ENCODE measurements at regions not wholly inside any gene's neighbourhood (a gene's known extent, or its start where the extent isn't known, plus 50 kb on each side); places are given as distances from the start of the nearest gene placed in this dataset.

- ChIA-PET CTCF (interaction anchor here (0.6 to 1.8 kb wide), 4 partner anchors 170 to 305 kb away, joined by 3 to 4 read pairs (median 3); partner anchors contain the start of gene TNFAIP3), POLR2A (ENCODE audit: low non-redundant PET) (no interaction called here)
- H3K27ac ChIP-seq = no peak overlapping the region
- no peak for DNase-seq (ENCODE audit: low spot score)
- TF ChIP-seq, protein P1, sequence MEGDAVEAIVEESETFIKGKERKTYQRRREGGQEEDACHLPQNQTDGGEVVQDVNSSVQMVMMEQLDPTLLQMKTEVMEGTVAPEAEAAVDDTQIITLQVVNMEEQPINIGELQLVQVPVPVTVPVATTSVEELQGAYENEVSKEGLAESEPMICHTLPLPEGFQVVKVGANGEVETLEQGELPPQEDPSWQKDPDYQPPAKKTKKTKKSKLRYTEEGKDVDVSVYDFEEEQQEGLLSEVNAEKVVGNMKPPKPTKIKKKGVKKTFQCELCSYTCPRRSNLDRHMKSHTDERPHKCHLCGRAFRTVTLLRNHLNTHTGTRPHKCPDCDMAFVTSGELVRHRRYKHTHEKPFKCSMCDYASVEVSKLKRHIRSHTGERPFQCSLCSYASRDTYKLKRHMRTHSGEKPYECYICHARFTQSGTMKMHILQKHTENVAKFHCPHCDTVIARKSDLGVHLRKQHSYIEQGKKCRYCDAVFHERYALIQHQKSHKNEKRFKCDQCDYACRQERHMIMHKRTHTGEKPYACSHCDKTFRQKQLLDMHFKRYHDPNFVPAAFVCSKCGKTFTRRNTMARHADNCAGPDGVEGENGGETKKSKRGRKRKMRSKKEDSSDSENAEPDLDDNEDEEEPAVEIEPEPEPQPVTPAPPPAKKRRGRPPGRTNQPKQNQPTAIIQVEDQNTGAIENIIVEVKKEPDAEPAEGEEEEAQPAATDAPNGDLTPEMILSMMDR (conservative IDR thresholded peaks at IDR 0.05; ENCODE audit: low read depth) = no peak
Observed at GRCh38 chr6:137697267-137697938, 169.7 kb upstream of the TNFAIP3 start.

GRCh38 chr6:137698636-137699030, 168.4 kb upstream of the TNFAIP3 start:
- no peak for DNase-seq (ENCODE audit: low spot score)
- ChIA-PET POLR2A (ENCODE audit: low non-redundant PET) (no interaction called here), CTCF (interaction anchor here (1.4 to 1.8 kb wide), 2 partner anchors 169 to 246 kb away, joined by 3 read pairs; partner anchors contain the start of gene TNFAIP3)
- TF ChIP-seq, protein P1 (conservative IDR thresholded peaks at IDR 0.05; ENCODE audit: low read depth) = no peak
- no peak overlapping the region for H3K27ac ChIP-seq

GRCh38 chr6:137699031-137699683, 167.9 kb upstream of the TNFAIP3 start:
- CTCF ChIA-PET = interaction anchor here (0.6 to 1.8 kb wide), 2 partner anchors 125 to 246 kb away, joined by 3 to 4 read pairs; no protein-coding TSS in a partner anchor
- POLR2A ChIA-PET (ENCODE audit: low non-redundant PET) = no interaction called here
- H3K27ac ChIP-seq = no peak overlapping the region
- no peak for DNase-seq (ENCODE audit: low spot score)
- TF ChIP-seq, protein P1 (conservative IDR thresholded peaks at IDR 0.05; ENCODE audit: low read depth) = no peak

- H3K27ac ChIP-seq = no peak overlapping the region
- ChIA-PET CTCF (interaction anchor here (0.6 kb wide), 1 partner anchor 124 kb away, joined by 4 read pairs; no protein-coding TSS in a partner anchor), POLR2A (ENCODE audit: low non-redundant PET) (no interaction called here)
- DNase-seq (ENCODE audit: low spot score) = no peak
- TF ChIP-seq, protein P1 (conservative IDR thresholded peaks at IDR 0.05; ENCODE audit: low read depth) = no peak
Observed at GRCh38 chr6:137700161-137700560, 166.9 kb upstream of the TNFAIP3 start.

DNA sequence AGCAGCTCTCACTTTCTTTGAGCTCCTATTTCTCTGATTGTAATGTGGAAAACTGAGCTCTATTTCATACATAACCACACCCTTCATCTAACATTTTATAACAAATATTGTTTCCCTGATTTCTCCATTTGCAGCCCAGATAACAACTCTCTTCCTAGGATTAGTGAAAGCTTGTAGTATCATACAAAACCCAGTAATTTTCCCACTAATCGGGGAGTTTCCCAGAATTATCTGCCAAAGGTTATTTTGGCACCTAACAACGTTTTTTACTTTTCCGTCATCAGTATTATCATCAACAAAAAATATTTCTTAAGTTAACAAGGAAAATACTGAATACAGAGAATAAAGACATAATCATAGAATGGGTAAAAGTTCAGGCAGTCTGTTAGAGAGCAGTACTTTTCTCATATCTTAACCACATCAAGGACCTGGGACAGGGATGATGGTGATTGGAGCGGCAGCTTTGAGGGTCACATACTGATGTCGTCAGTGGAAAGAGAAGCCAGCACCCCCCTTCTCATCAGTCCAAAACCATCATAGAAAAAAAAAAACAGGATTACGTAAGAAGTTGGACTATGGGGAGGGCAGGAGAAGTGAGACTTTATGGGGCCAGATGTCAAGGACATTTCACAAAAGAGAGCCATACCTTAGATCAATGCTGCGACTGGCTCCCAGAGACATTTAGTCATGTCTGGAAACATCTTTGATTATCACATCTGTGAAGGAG, 166.1 kb upstream of the TNFAIP3 start:
- DNase-seq (ENCODE audit: low spot score) = no peak
- H3K27ac ChIP-seq = no peak overlapping the region
- TF ChIP-seq, protein P1 (conservative IDR thresholded peaks at IDR 0.05; ENCODE audit: low read depth) = no peak
- CTCF ChIA-PET = no interaction called here
- POLR2A ChIA-PET (ENCODE audit: low non-redundant PET) = no interaction called here

DNA sequence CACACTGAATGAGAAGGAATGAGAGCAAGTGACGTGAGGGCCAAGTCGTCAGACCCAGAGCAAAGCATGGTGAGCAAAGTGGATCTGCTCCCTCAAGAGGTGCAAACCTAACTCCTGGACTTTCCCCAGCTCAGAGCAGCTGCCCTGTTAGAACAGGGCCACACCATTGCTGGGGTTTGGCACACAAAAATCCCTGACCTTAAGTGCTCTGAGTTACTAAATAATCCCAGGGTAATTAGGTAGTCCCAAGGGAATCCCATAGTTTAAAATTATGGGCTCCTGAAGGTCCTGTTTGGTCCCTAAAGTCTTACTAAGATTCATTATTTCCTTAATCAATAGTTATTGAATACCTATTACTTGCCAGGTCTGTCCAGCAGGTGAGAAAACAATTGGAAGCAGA, 165.1 kb upstream of the TNFAIP3 start:
- POLR2A ChIA-PET (ENCODE audit: low non-redundant PET) = no interaction called here
- DNase-seq (ENCODE audit: low spot score) = no peak
- H3K27ac ChIP-seq = no peak overlapping the region
- TF ChIP-seq, protein P1 (conservative IDR thresholded peaks at IDR 0.05; ENCODE audit: low read depth) = no peak
- CTCF ChIA-PET = interaction anchor here (0.6 kb wide), 1 partner anchor 368 kb away, joined by 3 read pairs; no protein-coding TSS in a partner anchor

All from RWPE1 (cell line).